NCI-H1048 (cell line): ENCODE measurements at regions not wholly inside any gene's neighbourhood (a gene's known extent, or its start where the extent isn't known, plus 50 kb on each side); places are given as distances from the start of the nearest gene placed in this dataset.

ENCODE experiments used
- DNase-seq: peaks from one replicate; lab custom pipeline; 2025; lab: John Stamatoyannopoulos, UW

- DNase-seq: no peak
Measured at GRCh38 chr10:85147346-85148250, 819.2 kb downstream of the CCSER2 start.

GRCh38 chr10:85148693-85149640 is 820.6 kb downstream of the CCSER2 start:
- DNase-seq: no peak

GRCh38 chr10:85149766-85150165 is 821.4 kb downstream of the CCSER2 start:
- no peak for DNase-seq

GRCh38 chr10:85151506-85151905 is 823.1 kb downstream of the CCSER2 start:
- no peak for DNase-seq

GRCh38 chr10:85152496-85152895 is 824.1 kb downstream of the CCSER2 start:
- DNase-seq: no peak

- DNase-seq: no peak
Measured at GRCh38 chr10:85152911-85153310, 824.5 kb downstream of the CCSER2 start.

GRCh38 chr10:85157206-85157605 is 828.8 kb downstream of the CCSER2 start:
- no peak for DNase-seq

- DNase-seq: no peak
Measured at GRCh38 chr10:85168243-85168642, 839.9 kb downstream of the CCSER2 start.

GRCh38 chr10:85170026-85170425 is 841.6 kb downstream of the CCSER2 start:
- DNase-seq: no peak

GRCh38 chr10:85175635-85176034 is 847.2 kb downstream of the CCSER2 start:
- DNase-seq: no peak

- no peak for DNase-seq
Measured at GRCh38 chr10:85177767-85178166, 849.4 kb downstream of the CCSER2 start.

- no peak for DNase-seq
Measured at GRCh38 chr10:85187047-85187446, 858.7 kb downstream of the CCSER2 start.

GRCh38 chr10:85188770-85189484 is 860.5 kb downstream of the CCSER2 start:
- DNase-seq: no peak

GRCh38 chr10:85193796-85194195 is 865.4 kb downstream of the CCSER2 start:
- no peak for DNase-seq

GRCh38 chr10:85194706-85195105 is 866.3 kb downstream of the CCSER2 start:
- DNase-seq: no peak

GRCh38 chr10:85195596-85195995 is 867.2 kb downstream of the CCSER2 start:
- no peak for DNase-seq

GRCh38 chr10:85204814-85205213 is 876.4 kb downstream of the CCSER2 start:
- DNase-seq: no peak

GRCh38 chr10:85212526-85212925 is 884.1 kb downstream of the CCSER2 start:
- DNase-seq: no peak

GRCh38 chr10:85213493-85213892 is 885.1 kb downstream of the CCSER2 start:
- no peak for DNase-seq

GRCh38 chr10:85222300-85222699 is 893.9 kb downstream of the CCSER2 start:
- no peak for DNase-seq

GRCh38 chr10:85224366-85224940 is 896.1 kb downstream of the CCSER2 start:
- DNase-seq: no peak

- no peak for DNase-seq
Measured at GRCh38 chr10:85225311-85225710, 896.9 kb downstream of the CCSER2 start.
